GM21390 (cell line): ENCODE measurements at regions not wholly inside any gene's neighbourhood (a gene's known extent, or its start where the extent isn't known, plus 50 kb on each side); places are given as distances from the start of the nearest gene placed in this dataset.
A peak's percentile ranks its signal among the peaks of the same experiment; 100 is the strongest.
"Not testable (repeated sequence)": the region's sequence is repeated elsewhere in the genome, so short reads cannot be mapped to it uniquely, and the experiment has no call there.

ENCODE experiments used
- ATAC-seq: cut with Tn5 transposase; IDR thresholded peaks from one replicate; pipeline ENCODE4 v1.9.1; 2021; ENCODE audit not compliant: unreplicated experiment

DNA sequence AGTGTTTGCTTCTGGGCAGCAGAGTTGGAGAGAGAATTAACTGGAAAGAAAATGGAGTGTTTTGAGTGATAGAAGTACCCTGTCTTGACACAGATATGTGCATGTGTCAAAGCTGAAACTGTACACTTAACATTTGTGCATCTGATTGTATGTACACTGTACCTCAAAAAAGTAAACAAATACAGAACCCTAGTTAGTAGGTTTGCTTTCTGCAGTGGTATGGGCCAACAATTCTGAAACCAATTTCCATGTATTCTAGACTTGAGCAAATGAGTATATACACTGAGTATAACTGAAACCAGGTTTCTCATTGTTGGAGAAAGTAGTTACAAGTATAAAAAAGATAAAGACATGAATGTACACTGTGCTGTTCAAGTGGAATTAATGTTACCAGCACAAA lies 52.4 kb downstream of the ELAPOR2 start:
- no peak for ATAC-seq

DNA sequence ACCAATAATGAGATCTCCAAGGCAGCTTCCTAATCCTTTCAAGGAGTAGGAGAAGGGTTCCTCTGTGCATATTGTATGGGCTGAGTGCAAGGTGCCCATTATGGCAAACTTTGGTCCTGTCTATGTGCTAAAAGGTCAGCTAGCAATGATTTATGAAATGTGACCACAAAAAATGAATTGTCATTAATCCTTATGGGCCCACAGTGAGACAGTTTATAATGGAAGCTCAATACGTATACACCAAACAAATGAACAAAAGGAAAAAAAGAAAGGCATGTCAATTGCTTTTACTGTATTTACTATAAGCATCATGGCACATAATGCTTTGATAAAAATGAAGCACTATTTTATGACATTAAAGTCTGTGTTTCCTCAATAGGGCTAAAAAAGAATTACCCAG lies 54.5 kb downstream of the ELAPOR2 start:
- no peak for ATAC-seq

DNA sequence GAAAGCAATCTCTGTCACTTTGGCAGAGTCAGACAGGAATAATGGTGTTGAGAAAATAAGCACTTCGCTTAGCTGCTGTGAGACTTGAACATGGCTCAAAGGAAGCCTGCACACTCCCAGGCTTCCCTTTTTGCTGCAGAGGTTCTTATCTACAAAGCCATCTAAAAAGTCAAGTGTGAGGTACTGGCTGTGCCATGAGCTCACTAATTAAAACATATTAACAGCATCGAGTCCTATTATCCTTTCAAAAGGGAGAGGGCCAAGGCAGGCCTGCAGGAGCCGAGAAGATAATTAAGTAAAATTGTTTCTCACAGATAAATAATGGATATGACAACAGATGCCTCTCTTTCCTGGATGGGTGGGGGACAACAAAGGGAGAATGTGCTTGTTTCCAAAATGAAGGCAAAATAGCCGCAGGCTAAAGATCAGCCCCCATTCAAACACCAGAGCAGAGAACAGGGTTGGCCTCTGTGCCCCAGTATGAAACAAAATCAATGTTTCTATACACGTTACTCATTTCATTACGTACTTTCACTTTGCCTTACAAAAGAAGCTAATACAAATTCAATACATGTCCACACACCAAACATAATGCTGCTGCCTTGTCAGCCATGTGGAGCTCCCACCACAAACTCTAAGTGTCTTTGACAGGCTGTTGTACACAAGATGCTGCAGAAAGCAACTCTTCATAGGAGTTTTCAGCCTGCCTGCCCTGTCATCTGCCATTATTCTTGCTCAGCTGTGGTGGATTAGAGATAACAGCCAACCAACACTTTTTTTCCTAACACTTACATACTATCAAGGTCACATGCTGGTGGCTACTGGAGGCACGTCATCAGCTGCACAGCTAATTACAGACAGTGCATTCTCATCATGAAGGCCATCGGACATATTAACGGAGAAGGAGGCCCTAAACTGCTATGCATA lies 55.3 kb downstream of the ELAPOR2 start:
- ATAC-seq: peak; percentile 77

DNA sequence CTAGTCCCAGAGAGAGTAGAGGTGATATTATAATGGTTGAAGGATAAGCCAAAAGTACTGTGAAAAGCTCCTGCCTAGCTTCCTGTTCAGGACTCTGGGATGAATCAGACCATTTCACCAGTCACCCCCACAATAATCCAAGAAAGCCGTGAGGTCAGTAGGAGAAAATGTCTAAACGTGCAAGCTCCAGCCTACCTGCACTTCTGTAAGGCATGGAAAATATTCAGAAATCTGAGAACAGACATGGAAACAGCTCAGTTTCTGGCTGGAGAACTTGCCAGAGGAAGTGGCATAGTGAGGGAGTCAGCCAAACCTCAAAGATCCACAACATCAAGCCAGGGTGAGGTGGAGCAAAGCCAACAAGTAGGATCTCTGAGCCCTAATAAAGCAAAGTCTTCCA lies 58.2 kb downstream of the ELAPOR2 start:
- ATAC-seq: no peak

DNA sequence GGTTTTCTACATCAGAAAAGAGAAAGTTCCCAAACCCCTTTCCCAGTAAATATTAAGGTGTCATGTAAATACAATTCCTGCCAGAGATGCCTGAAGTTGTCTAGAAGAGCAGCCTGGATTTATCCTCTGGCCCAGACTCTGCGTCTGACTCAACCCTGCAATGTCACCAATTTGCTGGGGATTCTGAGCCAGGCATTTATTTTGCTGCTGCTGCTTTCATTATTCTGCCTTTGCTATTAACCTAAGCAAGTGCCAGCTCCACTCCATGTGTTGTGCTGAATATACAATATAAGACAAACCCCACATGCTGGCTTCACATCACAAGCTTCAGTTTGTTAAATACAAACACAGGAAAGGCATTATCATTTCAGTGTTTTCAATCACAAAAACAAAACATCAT lies 59.1 kb downstream of the ELAPOR2 start:
- no peak for ATAC-seq

DNA sequence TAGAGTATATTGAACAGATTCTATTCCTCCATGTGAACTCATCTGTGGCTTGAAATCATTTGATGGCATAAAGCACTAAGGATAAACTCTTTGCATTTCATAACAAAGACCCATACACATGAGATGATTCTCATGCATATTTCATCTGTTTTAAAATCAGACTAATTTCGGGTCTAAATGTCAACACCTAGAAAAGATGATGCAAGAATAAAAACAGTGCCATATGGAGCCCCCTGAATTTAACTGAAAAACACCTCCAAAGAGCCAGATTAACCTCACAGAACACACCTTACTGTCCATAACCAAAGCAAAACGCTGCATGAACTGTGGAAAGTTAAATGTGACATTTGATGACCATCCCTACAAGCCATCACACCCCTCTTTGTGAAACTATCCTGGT lies 59.7 kb downstream of the ELAPOR2 start:
- ATAC-seq: no peak

DNA sequence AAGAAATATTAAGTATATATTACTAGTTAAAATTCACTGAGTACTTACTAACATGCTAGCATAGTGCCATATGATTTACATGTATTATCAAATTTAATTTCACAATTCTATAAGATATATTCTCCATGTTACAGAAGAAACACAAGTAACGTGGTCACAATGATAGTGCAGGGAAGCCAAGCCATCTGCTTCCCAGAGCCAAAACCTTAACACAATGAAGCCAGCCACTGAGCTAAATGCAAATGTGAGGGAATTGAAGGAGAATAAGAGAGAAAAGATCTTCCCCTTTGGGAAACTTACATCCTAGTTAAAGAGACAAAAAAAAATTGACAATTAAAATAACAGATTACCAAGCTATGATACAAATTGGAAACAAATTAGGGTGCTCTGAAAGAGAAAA lies 63.6 kb downstream of the ELAPOR2 start:
- ATAC-seq: no peak

DNA sequence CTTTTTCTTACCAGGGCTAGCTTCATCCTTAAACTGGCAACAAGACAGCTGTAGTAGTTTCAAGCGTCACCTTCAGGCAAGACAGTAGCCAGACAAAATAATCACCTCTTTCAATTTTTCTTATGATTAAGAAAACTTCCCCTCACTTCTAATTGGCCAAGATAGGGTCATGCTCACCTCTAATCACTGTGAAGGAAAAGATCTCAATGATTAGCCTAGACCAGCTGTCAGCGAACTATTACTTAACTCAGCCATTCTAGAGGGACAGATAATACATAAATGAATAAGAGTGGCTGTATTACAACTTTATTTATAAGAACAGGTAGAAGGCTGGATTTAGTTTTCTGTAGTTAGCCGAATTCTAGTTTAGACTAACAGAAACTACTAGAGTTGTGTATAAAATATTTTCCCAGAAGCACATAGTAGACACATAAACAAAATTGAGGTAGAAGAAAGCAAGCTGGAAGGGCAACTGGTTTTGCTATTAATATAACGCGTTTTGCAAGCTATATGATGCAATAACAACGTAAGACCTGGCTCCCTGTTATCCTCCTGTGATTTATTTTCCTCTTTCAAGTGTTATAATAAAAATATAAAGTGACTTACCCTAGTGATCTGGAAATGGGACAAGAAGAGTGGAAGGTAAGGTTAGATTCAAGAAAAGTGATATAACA lies 64.3 kb downstream of the ELAPOR2 start:
- ATAC-seq: no peak

DNA sequence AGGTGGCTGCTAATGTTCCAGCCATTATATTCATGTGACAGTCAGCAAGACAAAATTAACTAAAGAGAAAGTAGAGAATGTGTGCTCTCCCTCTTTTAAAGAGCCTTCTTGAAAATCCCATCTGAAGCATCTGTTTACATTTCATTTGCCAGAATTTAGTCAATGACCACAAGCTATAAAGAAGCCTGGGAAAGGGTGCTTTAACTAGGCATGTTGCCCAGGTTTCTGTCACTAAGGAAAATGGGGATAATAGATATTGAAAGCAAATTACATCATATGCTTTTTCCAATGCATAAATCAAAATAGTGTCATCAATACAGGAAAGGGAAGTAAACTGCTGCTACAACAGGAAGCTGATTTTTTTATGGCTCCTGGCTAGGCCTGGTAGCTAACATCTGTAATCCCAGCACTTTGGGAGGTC lies 67.7 kb downstream of the ELAPOR2 start:
- ATAC-seq: no peak

DNA sequence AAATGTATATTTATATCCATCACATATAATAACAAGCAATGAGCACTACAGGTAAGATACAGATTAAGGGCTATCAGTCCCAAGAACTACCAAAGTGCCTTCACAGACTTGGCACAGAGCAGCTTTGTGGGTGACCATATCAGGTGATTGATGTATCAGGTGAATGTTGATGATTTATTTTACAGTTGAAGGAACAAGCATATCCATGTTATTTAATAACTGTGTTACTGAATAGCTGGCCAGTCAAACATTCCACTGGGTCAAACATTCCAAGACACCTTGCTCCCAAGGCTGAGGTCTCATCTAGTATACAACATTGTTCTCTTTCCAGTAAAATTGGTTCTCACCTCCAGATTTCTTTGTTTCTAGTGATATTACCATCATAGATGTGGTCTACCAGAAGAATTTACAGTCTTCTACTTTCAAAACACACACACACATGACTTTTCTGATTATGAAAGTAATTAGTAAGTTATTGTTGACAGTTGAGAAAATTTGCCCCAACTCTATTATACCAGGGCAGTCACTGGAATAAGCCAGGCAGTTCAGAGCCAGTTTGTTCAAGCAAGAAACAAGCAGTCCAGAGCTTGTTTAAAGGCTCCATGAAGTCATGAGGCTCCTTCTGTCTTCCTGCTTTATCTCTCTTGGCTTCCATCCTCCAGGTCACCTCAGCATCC lies 68.2 kb downstream of the ELAPOR2 start:
- ATAC-seq: peak; percentile 80

DNA sequence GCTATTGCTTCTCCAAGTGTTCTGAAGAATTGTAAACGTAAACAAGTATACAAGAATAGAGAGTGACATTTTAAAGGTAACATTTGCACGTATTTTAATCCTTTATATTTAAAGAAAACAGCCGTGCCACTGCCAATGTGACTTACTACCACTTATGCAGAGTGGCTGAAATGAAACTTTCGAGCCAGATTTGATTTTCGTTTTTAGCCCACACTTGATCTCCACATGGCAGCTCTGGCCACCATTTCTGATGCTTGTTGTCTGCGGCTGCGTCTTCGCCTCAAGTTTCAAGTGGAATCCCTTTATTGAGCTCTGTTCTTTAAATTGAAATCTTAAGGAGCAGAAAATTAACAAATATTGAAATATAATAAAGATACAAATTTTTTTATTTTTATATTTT lies 70.0 kb downstream of the ELAPOR2 start:
- ATAC-seq: no peak

DNA sequence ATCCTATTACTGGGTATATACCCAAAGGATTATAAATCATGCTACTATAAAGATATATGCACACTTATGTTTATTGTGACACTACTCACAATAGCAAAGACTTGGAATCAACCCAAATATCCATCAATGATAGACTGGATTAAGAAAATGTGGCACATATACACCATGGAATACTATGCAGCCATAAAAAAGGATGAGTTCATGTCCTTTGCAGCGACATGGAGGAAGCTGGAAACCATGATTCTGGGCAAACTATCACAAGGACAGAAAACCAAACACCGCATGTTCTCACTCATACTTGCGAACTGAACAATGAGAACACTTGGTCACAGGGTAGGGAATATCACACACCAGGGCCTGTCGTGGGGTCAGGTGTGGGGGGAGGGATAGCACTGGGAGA lies 71.6 kb downstream of the ELAPOR2 start:
- not testable (repeated sequence) for ATAC-seq

DNA sequence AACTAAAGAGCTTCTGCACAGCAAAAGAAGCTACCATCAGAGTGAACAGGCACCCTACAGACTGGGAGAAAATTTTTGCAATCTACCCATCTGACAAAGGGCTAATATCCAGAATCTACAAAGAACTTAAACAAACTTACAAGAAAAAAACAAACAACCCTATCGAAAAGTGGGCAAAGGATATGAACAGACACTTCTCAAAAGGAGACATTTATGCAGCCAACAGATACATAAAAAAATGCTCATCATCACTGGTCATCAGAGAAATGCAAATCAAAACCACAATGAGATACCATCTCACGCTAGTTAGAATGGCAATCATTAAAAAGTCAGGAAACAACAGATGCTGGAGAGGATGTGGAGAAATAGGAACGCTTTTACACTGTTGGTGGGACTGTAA lies 72.1 kb downstream of the ELAPOR2 start:
- not testable (repeated sequence) for ATAC-seq

DNA sequence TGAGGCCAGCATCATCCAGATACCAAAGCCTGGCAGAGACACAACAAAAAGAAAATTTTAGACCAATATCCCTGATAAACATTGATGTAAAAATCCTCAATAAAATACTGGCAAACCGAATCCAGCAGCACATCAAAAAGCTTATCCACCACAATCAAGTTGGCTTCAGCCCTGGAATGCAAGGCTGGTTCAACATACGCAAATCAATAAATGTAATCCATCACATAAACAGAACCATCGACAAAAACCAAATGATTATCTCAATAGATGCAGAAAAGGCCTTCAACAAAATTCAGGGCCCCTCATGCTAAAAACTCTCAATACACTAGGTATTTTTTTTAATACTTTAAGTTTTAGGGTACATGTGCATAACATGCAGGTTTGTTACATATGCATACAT lies 74.1 kb downstream of the ELAPOR2 start:
- not testable (repeated sequence) for ATAC-seq

DNA sequence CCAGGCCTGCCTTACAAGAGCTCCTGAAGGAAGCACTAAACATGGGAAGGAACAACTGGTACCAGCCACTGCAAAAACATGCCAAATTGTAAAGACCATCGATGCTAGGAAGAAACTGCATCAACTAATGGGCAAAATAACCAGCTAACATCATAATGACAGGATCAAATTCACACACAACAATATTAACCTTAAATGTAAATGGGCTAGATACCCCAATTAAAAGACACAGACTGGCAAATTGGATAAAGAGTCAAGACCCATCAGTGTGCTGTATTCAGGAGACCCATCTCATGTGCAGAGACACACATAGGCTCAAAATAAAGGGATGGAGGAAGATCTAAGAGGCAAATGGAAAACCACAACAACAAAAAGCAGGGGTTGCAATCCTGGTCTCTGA lies 75.8 kb downstream of the ELAPOR2 start:
- ATAC-seq: not testable (repeated sequence)

DNA sequence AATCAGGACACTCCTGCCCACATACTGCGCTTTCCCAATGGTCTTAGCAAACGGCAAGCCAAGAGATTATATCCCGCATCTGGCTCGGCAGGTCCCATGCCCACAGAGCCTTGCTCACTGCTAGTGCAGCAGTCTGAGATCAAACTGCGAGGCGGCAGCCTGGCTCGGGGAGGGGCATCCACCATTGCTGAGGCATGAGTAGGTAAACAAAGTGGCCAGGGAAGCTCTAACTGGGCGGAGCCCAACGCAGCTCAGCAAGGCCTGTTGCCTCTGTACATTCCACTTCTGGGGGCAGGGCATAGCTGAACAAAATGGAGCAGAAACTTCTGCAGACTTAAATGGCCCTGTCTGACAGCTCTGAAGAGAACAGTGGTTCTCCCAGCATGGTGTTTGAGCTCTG lies 77.5 kb downstream of the ELAPOR2 start:
- ATAC-seq: not testable (repeated sequence)

DNA sequence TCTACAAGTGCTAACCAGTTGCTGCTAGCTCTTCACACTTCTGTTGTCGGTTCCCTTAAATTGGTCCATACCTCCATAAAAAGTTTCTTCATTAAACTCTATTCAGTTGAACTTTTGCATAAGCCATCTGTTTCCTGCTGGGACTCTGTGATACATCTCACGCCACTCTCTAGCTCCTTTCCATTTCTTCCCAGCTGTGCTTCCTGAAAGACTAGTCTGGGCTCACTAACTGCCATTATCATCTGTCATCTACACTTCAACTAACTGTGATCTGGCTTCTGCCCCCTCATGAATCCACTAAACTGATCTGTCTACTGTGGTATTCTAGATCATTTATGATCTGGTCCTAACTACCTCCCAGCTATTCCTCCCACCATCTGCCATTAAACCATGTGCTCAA lies 78.3 kb downstream of the ELAPOR2 start:
- ATAC-seq: no peak

DNA sequence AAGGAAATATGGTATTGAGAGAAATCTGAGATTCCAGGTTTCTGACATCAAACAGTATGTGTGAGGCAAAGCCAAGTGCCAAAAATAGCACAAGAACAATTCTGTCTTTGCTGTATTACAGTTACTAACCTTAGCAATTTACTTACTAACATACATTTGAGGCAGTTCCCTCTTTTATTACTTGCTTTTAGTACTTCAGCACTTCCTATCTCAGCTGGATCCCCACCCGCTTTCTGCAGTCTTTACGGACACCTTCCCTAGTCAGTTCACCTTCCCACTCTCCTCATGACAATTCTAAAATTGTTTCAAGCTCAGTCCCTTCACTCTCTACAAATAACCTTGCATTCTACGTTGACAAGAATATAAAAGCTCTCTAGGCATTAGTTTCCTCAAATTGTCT lies 79.2 kb downstream of the ELAPOR2 start:
- ATAC-seq: no peak

DNA sequence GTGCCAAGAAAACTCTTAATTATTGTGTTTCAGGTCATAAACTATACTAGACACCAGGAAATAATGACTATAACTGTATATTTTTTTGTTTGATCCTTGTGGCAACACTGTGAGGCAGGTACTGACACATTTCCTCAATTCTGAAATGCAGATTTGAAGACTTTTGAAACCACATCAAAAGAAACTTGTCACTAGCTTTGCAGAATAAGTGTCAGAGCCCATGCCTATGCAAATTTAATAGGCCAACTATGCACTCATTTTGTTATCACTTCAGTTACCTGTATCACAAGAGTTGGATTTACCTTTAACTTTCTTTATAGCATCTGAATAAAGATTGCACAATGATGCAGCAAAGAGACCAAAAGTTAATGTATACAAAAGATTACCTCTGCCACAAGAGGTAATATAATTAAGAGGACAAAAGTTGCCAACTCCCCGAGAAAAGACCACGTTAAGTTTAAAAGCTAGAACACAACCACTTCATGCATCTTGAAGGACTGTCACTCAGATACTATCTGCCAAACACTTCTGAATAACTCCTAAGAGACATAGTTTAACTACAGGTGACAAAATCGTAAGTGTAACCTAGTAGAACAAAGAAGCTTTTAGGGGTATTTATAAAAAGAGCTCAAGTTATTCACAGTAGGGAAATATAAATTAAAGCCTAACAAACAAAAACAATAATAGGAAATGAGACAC lies 80.5 kb downstream of the ELAPOR2 start:
- ATAC-seq: peak; percentile 96

DNA sequence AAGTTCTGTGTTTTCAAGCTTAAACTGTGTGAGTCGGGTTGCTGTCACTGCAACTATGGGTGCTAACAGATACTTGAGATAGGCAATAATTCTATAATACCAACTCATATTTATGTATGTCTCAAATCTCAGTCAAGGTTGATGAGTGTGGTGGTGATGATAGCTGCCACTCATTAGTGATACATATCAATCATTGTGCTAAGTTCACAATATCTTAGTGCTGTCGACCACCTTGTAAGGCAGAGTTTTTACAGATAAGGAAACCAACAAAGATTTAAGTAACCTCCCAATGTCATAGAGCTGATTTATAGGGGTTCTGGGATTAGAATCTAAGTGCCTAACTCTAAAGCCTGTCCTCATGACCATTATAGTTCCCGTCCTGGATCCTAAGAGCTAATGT lies 82.5 kb downstream of the ELAPOR2 start:
- no peak for ATAC-seq

DNA sequence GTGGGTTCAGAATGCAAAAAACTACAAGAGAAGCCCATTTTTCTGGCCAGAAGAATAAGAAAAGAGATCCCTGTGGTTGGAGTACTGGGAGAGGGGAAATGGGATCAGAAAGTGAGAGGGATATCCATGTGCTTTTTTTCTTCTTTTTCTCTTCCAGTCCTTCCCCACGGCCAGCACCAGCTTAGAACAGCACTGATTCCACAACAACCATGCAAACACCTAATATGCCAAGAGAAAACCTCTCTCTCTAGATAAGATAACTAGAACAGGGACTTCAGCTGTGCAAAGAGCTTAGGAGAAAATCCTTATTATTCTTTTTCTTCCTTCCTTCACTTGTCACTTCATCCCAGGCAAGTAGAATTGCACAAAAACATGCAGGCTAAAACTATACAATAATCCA lies 83.5 kb downstream of the ELAPOR2 start:
- ATAC-seq: no peak
